Kidney (tissue), 13 donors: ENCODE measurements at regions not wholly inside any gene's neighbourhood (a gene's known extent, or its start where the extent isn't known, plus 50 kb on each side); places are given as distances from the start of the nearest gene placed in this dataset.

Source experiments
- DNase-seq, 5 donors: peaks; one replicate each; pipeline ENCODE4 v3.0.0-alpha.2; 2013 to 2020
- FAIRE-seq: peaks from 2 replicates; lab custom pipeline; 2012; peaks lifted over from hg19 to GRCh38; lab: Jason Lieb, UNC
- H3K27ac ChIP-seq, 2 donors: one replicate each; pipeline ENCODE4 v1.7.0; 2013; ENCODE audit warnings: low read depth in 2 of 2, low read length in 2 of 2, inconsistent platforms in 1 of 2
- H3K27me3 ChIP-seq: one replicate; pipeline ENCODE4 v1.7.1; 2013; ENCODE audit warnings: low read length, inconsistent platforms; ENCODE audit not compliant: control insufficient read depth, insufficient read depth
- H3K36me3 ChIP-seq, 3 donors: one replicate each; pipeline versions ENCODE4 v1.7.0 to v1.7.1; 2013; ENCODE audit warnings: low read length in 3 of 3, control low read depth in 1 of 3, inconsistent platforms in 1 of 3; ENCODE audit not compliant: insufficient read depth in 3 of 3, control insufficient read depth in 2 of 3
- H3K4me1 ChIP-seq, 3 donors: one replicate each; pipeline versions ENCODE4 v1.7.0 to v1.7.1; 2013; ENCODE audit warnings: low read length in 3 of 3, inconsistent platforms in 1 of 3, low read depth in 1 of 3; ENCODE audit not compliant: control insufficient read depth in 2 of 3, insufficient read depth in 2 of 3
- H3K4me3 ChIP-seq, 3 donors: one replicate each; pipeline versions ENCODE4 v1.7.0 to v1.8.1; 2013; ENCODE audit warnings: low read length in 3 of 3, control low read depth in 1 of 3, inconsistent platforms in 1 of 3
- H3K9ac ChIP-seq, 3 donors: one replicate each; pipeline versions ENCODE4 v1.7.0 to v1.7.1; 2013; ENCODE audit warnings: low read length in 3 of 3, control low read depth in 1 of 3, inconsistent platforms in 1 of 3
- H3K9me3 ChIP-seq, 3 donors: one replicate each; pipeline versions ENCODE4 v1.7.0 to v1.7.1; 2013; ENCODE audit warnings: low read length in 3 of 3, control low read depth in 1 of 3, inconsistent platforms in 1 of 3; ENCODE audit not compliant: control insufficient read depth in 2 of 3, insufficient read depth in 1 of 3
- intact Hi-C: fragments of 100-400 bp; cut with DNase I; formaldehyde crosslinking; loops from one replicate; pipeline ENCODE4 v1.11.1; 2022
- TF ChIP-seq, protein P1 (sequence below): IDR thresholded peaks from 3 replicates; pipeline ENCODE4 v1.5.1; 2012; ENCODE audit warnings: mild to moderate bottlenecking, moderate library complexity, borderline replicate concordance; ENCODE audit not compliant: insufficient read depth; ENCODE audit errors: extremely low read depth
- donor health status: control.
- donor health status: control.
- donor health status: control.
- donor health status: control.
- donor health status: control.
- donor health status: DM: yes; HTN: yes; CAD: no.
- donor health status: Normal renal cell carcinoma (clear cell type).

DNA sequence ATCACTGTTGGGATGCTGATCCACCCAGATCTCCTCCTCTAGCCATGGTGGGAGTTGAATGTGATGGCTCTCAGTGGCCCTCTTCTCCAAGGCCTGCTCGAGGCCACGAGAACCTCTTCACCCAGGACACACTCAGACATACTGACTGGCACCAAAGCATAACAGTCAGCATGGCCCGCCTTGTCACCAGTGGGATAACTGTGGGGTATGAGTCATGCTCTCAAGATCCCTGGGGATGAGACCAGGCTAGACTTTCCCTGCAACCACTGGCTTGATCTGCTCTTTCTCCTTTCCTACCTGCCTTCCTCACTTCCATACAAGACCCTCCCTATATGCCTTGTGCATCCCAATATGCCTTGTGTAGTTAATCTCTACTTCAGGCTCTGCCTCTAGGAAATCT lies 66.8 kb downstream of the RIN2 start:
- peaks cover 0 to 6% (median 2%) of the 10 kb centered on the region in 3 donors for H3K4me1 ChIP-seq
- TF ChIP-seq, protein P1, sequence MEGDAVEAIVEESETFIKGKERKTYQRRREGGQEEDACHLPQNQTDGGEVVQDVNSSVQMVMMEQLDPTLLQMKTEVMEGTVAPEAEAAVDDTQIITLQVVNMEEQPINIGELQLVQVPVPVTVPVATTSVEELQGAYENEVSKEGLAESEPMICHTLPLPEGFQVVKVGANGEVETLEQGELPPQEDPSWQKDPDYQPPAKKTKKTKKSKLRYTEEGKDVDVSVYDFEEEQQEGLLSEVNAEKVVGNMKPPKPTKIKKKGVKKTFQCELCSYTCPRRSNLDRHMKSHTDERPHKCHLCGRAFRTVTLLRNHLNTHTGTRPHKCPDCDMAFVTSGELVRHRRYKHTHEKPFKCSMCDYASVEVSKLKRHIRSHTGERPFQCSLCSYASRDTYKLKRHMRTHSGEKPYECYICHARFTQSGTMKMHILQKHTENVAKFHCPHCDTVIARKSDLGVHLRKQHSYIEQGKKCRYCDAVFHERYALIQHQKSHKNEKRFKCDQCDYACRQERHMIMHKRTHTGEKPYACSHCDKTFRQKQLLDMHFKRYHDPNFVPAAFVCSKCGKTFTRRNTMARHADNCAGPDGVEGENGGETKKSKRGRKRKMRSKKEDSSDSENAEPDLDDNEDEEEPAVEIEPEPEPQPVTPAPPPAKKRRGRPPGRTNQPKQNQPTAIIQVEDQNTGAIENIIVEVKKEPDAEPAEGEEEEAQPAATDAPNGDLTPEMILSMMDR, result no peak
- no peak overlapping the region for H3K9ac ChIP-seq
- FAIRE-seq, result no peak
- no peaks in the 10 kb centered on the region for H3K27me3 ChIP-seq
- H3K27ac ChIP-seq, result no peak overlapping the region
- H3K4me3 ChIP-seq, result no peak overlapping the region
- DNase-seq, result no peak
- H3K36me3 ChIP-seq, result no peaks in the 10 kb centered on the region
- H3K9me3 ChIP-seq, result no peaks in the 10 kb centered on the region
- intact Hi-C loops, result no loop called here

DNA sequence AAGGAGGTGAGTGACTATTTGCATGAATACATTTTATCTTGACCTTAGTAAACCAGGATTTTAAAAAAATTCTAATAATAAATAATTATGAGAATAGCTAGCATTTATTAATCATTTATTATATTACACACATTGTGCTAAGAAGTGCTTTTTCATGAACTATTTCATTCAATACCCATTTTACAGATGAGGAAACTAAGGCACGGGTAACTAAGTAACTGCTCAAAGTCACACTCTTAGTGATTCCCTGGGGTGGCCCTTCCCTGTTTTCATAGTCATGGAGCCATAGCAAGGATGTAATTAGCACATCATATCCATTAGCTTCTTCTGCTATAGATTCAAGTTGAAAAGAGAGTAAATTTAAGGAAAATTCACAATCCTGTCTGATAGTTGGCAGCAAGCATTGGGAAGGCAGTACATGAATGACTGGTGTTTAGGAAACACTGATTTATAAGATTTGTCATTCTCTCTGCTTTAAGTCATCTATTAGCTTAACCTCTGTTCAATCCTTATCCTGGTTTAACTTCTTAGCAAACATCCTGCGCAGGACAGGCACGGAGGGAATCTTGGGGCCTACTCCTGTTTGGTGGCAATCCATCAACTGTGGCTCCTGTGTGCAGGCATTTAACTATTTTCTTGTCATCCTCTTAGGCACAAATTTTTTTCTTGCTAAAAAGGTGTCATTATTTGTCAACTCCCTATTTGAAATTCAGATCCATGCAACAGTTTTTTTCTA lies 68.3 kb downstream of the RIN2 start:
- intact Hi-C loops, result no loop called here
- no peak overlapping the region for H3K4me3 ChIP-seq
- no peaks in the 10 kb centered on the region for H3K36me3 ChIP-seq
- no peaks in the 10 kb centered on the region for H3K9me3 ChIP-seq
- H3K4me1 ChIP-seq, result peaks cover 0 to 9% (median 2%) of the 10 kb centered on the region in 3 donors
- no peak for DNase-seq
- no peak overlapping the region for H3K9ac ChIP-seq
- no peaks in the 10 kb centered on the region for H3K27me3 ChIP-seq
- TF ChIP-seq, protein P1, result no peak
- no peak overlapping the region for H3K27ac ChIP-seq
- no peak for FAIRE-seq

DNA sequence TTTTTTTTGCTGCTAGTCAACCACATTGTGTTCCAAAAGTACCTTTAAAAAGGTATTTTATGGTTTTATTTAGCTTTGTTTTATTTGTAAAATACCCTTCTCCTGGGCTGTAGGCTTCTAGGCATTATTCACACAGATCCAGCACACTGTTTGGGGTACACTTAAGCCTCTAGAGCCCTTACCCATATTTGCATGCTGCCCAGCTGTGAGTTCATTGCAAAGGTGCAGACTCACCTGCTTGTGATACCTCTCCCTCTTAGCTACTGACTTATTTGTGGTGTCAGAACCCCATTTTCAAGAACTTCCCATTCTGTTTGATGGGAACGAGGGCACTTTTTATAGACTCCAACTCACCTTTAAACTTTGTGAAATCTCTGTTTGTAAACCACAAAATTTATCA lies 69.8 kb downstream of the RIN2 start:
- H3K9ac ChIP-seq, result no peak overlapping the region
- FAIRE-seq, result no peak
- no peak overlapping the region for H3K27ac ChIP-seq
- TF ChIP-seq, protein P1, result no peak
- H3K36me3 ChIP-seq, result no peaks in the 10 kb centered on the region
- intact Hi-C loops, result no loop called here
- no peak for DNase-seq
- H3K9me3 ChIP-seq, result no peaks in the 10 kb centered on the region
- no peaks in the 10 kb centered on the region for H3K27me3 ChIP-seq
- H3K4me3 ChIP-seq, result no peak overlapping the region
- peaks cover 0 to 9% (median 2%) of the 10 kb centered on the region in 3 donors for H3K4me1 ChIP-seq
